Stimulated activated CD4-positive, alpha-beta T cell treated with anti-CD3 and anti-CD28 coated beads, Interleukin-15, amount 100 ng/mL, for 24 hours (primary cell): ENCODE measurements at regions not wholly inside any gene's neighbourhood (a gene's known extent, or its start where the extent isn't known, plus 50 kb on each side); places are given as distances from the start of the nearest gene placed in this dataset.

Experiments used
- DNase-seq: peaks from one replicate; pipeline ENCODE4 v3.0.0-alpha.2; 2020

- DNase-seq = no peak
Measured at GRCh38 chr2:58667137-58667774, 426.1 kb upstream of the FANCL start.

GRCh38 chr2:58666323-58666970, 425.3 kb upstream of the FANCL start:
- DNase-seq = no peak

GRCh38 chr2:58665154-58665553, 424.0 kb upstream of the FANCL start:
- DNase-seq = no peak

- DNase-seq = no peak
Measured at GRCh38 chr2:58664523-58665151, 423.5 kb upstream of the FANCL start.

- no peak for DNase-seq
Measured at GRCh38 chr2:58660046-58660445, 418.9 kb upstream of the FANCL start.

GRCh38 chr2:58655152-58655551, 414.0 kb upstream of the FANCL start:
- DNase-seq = no peak

GRCh38 chr2:58651930-58652329, 410.8 kb upstream of the FANCL start:
- no peak for DNase-seq

- DNase-seq = no peak
Measured at GRCh38 chr2:58650781-58651180, 409.7 kb upstream of the FANCL start.

- no peak for DNase-seq
Measured at GRCh38 chr2:58649756-58650155, 408.6 kb upstream of the FANCL start.

GRCh38 chr2:58645017-58645416, 403.9 kb upstream of the FANCL start:
- DNase-seq = no peak

- no peak for DNase-seq
Measured at GRCh38 chr2:58644451-58644850, 403.3 kb upstream of the FANCL start.

- no peak for DNase-seq
Measured at GRCh38 chr2:58641001-58641400, 399.9 kb upstream of the FANCL start.

GRCh38 chr2:58640042-58640441, 398.9 kb upstream of the FANCL start:
- DNase-seq = no peak

- no peak for DNase-seq
Measured at GRCh38 chr2:58638256-58638805, 397.2 kb upstream of the FANCL start.

GRCh38 chr2:58636872-58637271, 395.7 kb upstream of the FANCL start:
- no peak for DNase-seq

GRCh38 chr2:58635801-58636375, 394.8 kb upstream of the FANCL start:
- DNase-seq = no peak

- DNase-seq = no peak
Measured at GRCh38 chr2:58634653-58635370, 393.7 kb upstream of the FANCL start.

- no peak for DNase-seq
Measured at GRCh38 chr2:58633613-58634365, 392.7 kb upstream of the FANCL start.

- no peak for DNase-seq
Measured at GRCh38 chr2:58631986-58632385, 390.9 kb upstream of the FANCL start.

- no peak for DNase-seq
Measured at GRCh38 chr2:58629545-58630119, 388.5 kb upstream of the FANCL start.

- no peak for DNase-seq
Measured at GRCh38 chr2:58620896-58621295, 379.8 kb upstream of the FANCL start.

- DNase-seq = no peak
Measured at GRCh38 chr2:58620093-58620492, 379.0 kb upstream of the FANCL start.
